BLaER1 (cell line): ENCODE measurements at regions not wholly inside any gene's neighbourhood (a gene's known extent, or its start where the extent isn't known, plus 50 kb on each side); places are given as distances from the start of the nearest gene placed in this dataset.

Source experiments
- H3K27ac ChIP-seq: shearing (Covaris generic); formaldehyde crosslinking; 2 replicates; pipeline ENCODE4 v1.8.1; 2022
- H3K27me3 ChIP-seq: shearing (Covaris generic); formaldehyde crosslinking; 2 replicates; pipeline ENCODE4 v1.8.1; 2022
- H3K36me3 ChIP-seq: shearing (Covaris generic); formaldehyde crosslinking; 2 replicates; pipeline ENCODE4 v1.8.1; 2022
- H3K4me1 ChIP-seq: shearing (Covaris generic); formaldehyde crosslinking; 2 replicates; pipeline ENCODE4 v1.8.1; 2022
- H3K4me2 ChIP-seq: shearing (Covaris generic); formaldehyde crosslinking; 2 replicates; pipeline ENCODE4 v1.8.1; 2022
- H3K4me3 ChIP-seq: shearing (Covaris generic); formaldehyde crosslinking; 2 replicates; pipeline ENCODE4 v1.8.1; 2022
- H3K9ac ChIP-seq: shearing (Covaris generic); formaldehyde crosslinking; 2 replicates; pipeline ENCODE4 v1.8.1; 2022
- H3K9me3 ChIP-seq: shearing (Covaris generic); formaldehyde crosslinking; 2 replicates; pipeline ENCODE4 v1.8.1; 2022
- H4K20me1 ChIP-seq: shearing (Covaris generic); formaldehyde crosslinking; 2 replicates; pipeline ENCODE4 v1.8.1; 2022
- Cebpa-rat ChIP-seq: shearing (Covaris generic); IDR thresholded peaks from 2 replicates; pipeline ENCODE4 v1.8.1; 2022

DNA sequence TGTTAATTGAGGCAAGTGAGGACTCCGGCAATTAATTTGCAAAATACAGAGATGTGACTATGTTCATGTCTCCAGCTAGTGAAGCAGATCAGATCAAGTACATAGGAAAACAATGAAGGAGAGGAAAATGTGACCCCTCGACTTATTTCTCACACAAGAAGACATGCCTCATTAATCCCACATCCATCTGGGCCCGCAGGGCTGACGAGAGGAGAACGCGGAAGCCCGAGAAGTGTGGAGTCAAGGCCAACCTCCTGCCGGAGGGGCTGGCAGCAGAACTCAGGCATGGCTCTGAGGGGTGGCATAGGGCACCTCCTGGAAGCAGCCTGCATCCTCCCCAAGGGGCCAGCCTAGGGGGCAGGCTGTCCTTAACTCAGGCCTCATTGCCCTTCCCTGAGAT is 54.4 kb downstream of the ZNF503 start:
- peaks cover 14% of the 10 kb centered on the region for H3K9me3 ChIP-seq
- no peak overlapping the region for H3K9ac ChIP-seq
- peaks cover 10% of the 10 kb centered on the region for H3K4me1 ChIP-seq
- no peaks in the 10 kb centered on the region for H3K27me3 ChIP-seq
- no peaks in the 10 kb centered on the region for H3K36me3 ChIP-seq
- no peaks in the 10 kb centered on the region for H4K20me1 ChIP-seq
- H3K4me3 ChIP-seq: no peak overlapping the region
- no peak overlapping the region for H3K27ac ChIP-seq
- no peak for TF ChIP-seq Cebpa-rat
- H3K4me2 ChIP-seq: no peak overlapping the region

DNA sequence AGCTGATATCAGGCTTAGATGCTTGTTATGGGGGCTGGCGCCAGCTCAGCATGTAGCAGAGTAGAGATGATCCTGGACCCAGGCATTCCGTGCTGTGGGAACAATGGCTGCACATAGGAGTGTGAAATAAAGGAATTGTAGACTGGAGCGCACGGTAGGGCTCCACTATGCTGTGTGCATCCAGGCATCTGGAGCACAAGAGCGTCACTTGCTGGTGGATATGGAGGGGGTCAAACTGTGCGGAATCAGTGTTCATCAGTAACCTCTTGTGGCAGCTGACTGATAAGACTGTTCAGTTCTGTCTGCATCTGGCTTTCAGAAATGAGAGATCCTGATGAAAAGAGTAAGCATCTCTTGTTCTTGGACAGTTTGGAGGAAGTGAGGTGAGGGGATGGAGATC is 55.8 kb downstream of the ZNF503 start:
- Histone ChIP-seq H3K9me3 (peaks cover 14% of the 10 kb centered on the region), H3K36me3 (no peaks in the 10 kb centered on the region), H3K4me3 (no peak overlapping the region)

DNA sequence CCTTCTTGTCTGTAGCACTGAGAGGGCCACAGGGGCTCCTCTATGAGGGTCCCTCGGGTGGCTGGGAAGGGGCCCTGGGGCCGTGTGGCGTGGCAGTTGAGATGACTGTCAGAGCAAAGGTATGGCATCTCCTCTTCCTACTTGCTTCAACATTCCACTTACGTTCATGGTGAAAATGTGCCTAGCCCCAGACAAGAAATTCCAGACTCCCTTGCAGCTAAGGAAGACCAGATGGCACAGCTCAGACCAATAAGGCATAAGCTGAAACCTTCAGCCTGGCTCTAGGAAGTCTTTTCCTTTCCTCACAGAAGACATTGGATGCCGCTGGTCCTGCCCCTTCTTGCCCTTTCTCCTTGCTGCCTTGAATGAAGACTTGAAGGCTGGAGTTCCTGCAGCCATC is 57.4 kb downstream of the ZNF503 start:
- no peaks in the 10 kb centered on the region for H4K20me1 ChIP-seq
- no peaks in the 10 kb centered on the region for H3K36me3 ChIP-seq
- TF ChIP-seq Cebpa-rat: no peak
- H3K9me3 ChIP-seq: peaks cover 14% of the 10 kb centered on the region
- no peaks in the 10 kb centered on the region for H3K27me3 ChIP-seq
- no peak overlapping the region for H3K4me2 ChIP-seq
- no peak overlapping the region for H3K27ac ChIP-seq
- no peak overlapping the region for H3K9ac ChIP-seq
- peaks cover 10% of the 10 kb centered on the region for H3K4me1 ChIP-seq
- H3K4me3 ChIP-seq: no peak overlapping the region

More for the DNA sequence above, 55.8 kb downstream of the ZNF503 start:
- H3K9ac ChIP-seq: no peak overlapping the region
- peaks cover 10% of the 10 kb centered on the region for H3K4me1 ChIP-seq
- H3K27ac ChIP-seq: no peak overlapping the region
- H3K4me2 ChIP-seq: no peak overlapping the region
- no peaks in the 10 kb centered on the region for H3K27me3 ChIP-seq
- H4K20me1 ChIP-seq: no peaks in the 10 kb centered on the region
- TF ChIP-seq Cebpa-rat: no peak

DNA sequence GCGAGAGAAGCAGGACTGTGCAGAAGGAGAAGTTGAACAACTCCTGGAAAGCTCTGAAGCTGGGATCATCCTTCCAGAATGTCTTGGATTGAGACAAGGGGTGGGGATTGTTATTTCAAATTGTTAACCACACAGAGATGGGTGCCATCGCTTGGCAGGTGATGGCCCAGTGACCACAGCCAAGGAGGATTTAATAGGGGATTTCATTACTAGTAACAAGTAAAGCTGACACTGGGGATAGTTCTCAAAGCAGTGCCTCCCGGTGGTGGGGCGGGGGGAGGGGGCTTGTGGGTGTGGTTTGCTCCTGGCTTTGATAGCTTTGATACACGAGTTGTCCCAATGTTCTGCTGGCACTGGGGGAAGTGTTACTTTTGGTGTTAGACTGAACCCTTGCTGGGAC is 59.2 kb downstream of the ZNF503 start:
- Histone ChIP-seq H3K4me3 (no peak overlapping the region), H3K9me3 (peaks cover 14% of the 10 kb centered on the region), H3K4me2 (no peak overlapping the region), H3K36me3 (no peaks in the 10 kb centered on the region), H3K27me3 (no peaks in the 10 kb centered on the region), H3K4me1 (peaks cover 10% of the 10 kb centered on the region), H4K20me1 (no peaks in the 10 kb centered on the region), H3K9ac (no peak overlapping the region), H3K27ac (no peak overlapping the region)
- no peak for TF ChIP-seq Cebpa-rat

DNA sequence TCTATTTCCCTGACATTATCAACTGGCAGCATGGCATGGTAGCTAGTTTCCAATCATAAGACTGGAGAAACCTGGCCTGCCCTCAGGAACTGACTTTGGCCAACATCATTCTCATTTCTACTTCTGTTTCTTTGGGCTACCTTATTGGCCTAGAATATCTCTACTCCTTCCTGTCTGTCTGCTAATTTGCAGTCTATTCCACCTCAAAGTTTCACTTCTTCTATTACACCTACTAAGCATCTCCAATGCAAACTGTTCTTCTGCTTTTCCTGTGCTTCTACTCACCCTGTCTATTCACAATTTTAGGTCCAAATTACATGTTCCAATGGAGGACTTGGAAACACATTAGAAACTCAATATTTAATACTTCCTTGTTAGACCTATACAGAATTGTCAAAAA is 65.6 kb downstream of the ZNF503 start:
- H4K20me1 ChIP-seq: no peaks in the 10 kb centered on the region
- no peak overlapping the region for H3K4me2 ChIP-seq
- no peak overlapping the region for H3K4me3 ChIP-seq
- H3K27me3 ChIP-seq: no peaks in the 10 kb centered on the region
- H3K9ac ChIP-seq: no peak overlapping the region
- TF ChIP-seq Cebpa-rat: no peak
- no peaks in the 10 kb centered on the region for H3K36me3 ChIP-seq
- H3K4me1 ChIP-seq: 0 out of 2 replicates have a peak, but pooled peaks cover 4% of the 10 kb centered on the region
- H3K27ac ChIP-seq: no peak overlapping the region
- H3K9me3 ChIP-seq: no peaks in the 10 kb centered on the region; the same call in 1 of the 2 replicates

DNA sequence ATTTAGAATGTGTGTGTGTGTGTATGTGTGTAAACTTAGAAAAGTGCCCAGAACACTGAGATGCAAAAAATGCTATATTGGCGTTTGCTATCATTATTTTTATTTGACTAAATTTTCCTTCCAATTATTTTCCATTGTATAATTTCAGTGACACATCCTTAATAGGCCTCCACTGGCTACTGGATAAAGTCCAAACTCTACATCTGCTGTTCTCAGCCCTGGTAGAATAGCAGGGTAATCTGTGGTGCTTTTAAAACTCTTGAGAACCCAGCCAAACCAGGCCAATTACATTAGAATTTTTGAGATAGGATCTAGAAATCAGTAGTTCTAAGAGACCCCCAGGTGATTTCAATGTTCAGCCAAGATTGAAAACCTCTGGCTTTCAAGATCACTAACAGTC is 66.4 kb downstream of the ZNF503 start:
- Histone ChIP-seq H3K27ac (no peak overlapping the region), H3K4me3 (no peak overlapping the region), H3K9me3 (no peaks in the 10 kb centered on the region; the same call in 1 of the 2 replicates), H3K36me3 (no peaks in the 10 kb centered on the region), H4K20me1 (no peaks in the 10 kb centered on the region), H3K4me1 (0 out of 2 replicates have a peak, but pooled peaks cover 4% of the 10 kb centered on the region), H3K9ac (no peak overlapping the region), H3K27me3 (no peaks in the 10 kb centered on the region), H3K4me2 (no peak overlapping the region)
- TF ChIP-seq Cebpa-rat: no peak

DNA sequence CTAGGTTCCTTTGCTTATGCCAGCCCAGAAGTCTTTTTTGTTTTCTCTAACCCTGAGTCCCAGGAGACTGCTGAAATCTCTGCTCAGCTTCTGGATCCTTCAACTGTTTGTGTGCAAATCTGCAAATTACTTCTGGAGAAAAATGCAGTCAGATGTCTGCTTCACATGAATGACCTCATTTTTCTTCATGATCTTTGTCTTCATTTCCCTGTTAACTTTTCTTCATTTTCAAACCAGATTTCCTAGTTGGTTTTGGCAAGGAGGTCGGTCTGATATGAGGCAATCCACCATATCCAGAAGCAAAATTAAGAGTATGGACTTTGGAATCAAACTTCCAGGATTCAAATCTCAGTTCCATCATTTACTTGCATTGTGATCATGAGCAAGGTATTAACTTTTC is 66.8 kb downstream of the ZNF503 start:
- H3K27me3 ChIP-seq: no peaks in the 10 kb centered on the region
- H3K9ac ChIP-seq: no peak overlapping the region
- no peak overlapping the region for H3K4me3 ChIP-seq
- no peak overlapping the region for H3K4me2 ChIP-seq
- no peak overlapping the region for H3K27ac ChIP-seq
- 0 out of 2 replicates have a peak, but pooled peaks cover 4% of the 10 kb centered on the region for H3K4me1 ChIP-seq
- no peaks in the 10 kb centered on the region for H3K36me3 ChIP-seq
- no peaks in the 10 kb centered on the region for H4K20me1 ChIP-seq
- no peak for TF ChIP-seq Cebpa-rat
- H3K9me3 ChIP-seq: no peaks in the 10 kb centered on the region; the same call in 1 of the 2 replicates

DNA sequence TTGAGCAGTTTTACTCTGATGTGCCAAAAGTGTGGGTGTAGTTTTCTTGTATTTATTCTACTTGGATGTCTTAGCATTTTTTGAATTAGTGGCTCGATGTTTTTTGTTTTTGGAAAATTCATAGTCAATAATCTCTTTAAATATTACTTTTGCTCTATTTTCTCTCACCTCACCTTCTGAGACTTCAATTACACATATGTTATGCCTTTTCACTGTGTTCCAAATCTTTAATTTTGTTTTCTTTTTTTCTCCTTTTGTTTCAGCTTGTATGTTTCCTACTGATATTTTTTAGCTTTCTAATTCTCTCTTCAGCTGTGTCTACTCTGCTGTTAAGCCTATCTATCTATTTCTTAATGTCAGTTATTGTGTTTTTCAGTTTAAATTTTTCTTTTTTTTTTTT is 69.5 kb downstream of the ZNF503 start:
- H3K27ac ChIP-seq: no peak overlapping the region
- H3K36me3 ChIP-seq: no peaks in the 10 kb centered on the region
- no peak overlapping the region for H3K4me3 ChIP-seq
- H3K9me3 ChIP-seq: no peaks in the 10 kb centered on the region; the same call in 1 of the 2 replicates
- no peak overlapping the region for H3K4me2 ChIP-seq
- H4K20me1 ChIP-seq: no peaks in the 10 kb centered on the region
- TF ChIP-seq Cebpa-rat: no peak
- H3K9ac ChIP-seq: no peak overlapping the region
- H3K4me1 ChIP-seq: 0 out of 2 replicates have a peak, but pooled peaks cover 4% of the 10 kb centered on the region
- H3K27me3 ChIP-seq: no peaks in the 10 kb centered on the region

DNA sequence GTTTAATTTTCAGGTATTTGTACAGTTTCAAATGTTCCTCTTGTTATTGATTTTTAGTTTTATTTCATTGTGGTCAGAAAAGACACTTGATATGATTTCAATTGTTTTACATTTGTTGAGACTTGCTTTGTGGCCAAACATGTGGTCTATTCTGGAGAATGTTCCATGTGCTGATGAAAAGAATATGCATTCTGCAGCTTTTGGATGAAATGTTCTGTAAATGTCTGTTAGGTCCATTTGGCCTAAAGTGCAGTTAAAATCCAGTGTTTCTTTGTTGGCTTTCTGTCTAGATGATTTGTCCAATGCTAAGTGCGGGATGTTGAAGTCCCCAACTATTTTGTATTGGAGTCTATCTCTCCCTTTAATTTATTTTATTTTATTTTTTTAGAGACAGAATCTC is 70.5 kb downstream of the ZNF503 start:
- H3K27me3 ChIP-seq: no peaks in the 10 kb centered on the region
- no peak overlapping the region for H3K4me3 ChIP-seq
- H3K9ac ChIP-seq: no peak overlapping the region
- H3K4me2 ChIP-seq: no peak overlapping the region
- H3K36me3 ChIP-seq: no peaks in the 10 kb centered on the region
- H3K4me1 ChIP-seq: 0 out of 2 replicates have a peak, but pooled peaks cover 4% of the 10 kb centered on the region
- H4K20me1 ChIP-seq: no peaks in the 10 kb centered on the region
- no peak for TF ChIP-seq Cebpa-rat
- H3K9me3 ChIP-seq: no peaks in the 10 kb centered on the region; the same call in 1 of the 2 replicates
- no peak overlapping the region for H3K27ac ChIP-seq

DNA sequence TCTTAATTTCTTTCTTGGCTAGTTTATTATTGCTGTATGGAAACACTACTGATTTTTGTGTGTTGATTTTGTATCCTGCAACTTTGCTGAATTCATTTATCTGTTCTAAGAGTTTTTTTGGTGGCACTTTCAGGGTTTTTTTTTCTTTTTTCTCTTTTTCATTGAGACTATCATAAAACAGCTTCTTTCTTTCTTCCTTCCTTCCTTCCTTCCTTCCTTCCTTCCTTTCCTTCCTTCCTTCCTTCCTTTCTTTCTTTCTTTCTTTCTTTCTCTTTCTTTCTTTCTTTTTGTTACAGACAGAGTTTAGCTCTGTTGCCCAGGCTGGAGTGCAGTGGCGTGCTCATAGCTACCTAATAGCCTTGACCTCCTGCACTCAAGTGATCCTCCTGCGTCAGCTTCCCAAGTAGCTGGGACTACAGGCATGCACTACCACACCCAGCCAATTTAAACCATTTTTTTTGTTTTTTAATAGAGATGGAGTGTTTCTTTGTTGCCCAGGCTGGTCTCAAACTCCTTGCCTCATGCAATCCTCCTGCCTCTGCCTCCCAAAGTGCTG is 72.3 kb downstream of the ZNF503 start:
- H3K36me3 ChIP-seq: no peaks in the 10 kb centered on the region
- H3K9ac ChIP-seq: no peak overlapping the region
- TF ChIP-seq Cebpa-rat: no peak
- H3K4me2 ChIP-seq: no peak overlapping the region
- H3K4me3 ChIP-seq: no peak overlapping the region
- H3K9me3 ChIP-seq: no peaks in the 10 kb centered on the region; the same call in 1 of the 2 replicates
- no peak overlapping the region for H3K27ac ChIP-seq
- H4K20me1 ChIP-seq: no peaks in the 10 kb centered on the region
- H3K4me1 ChIP-seq: no peaks in the 10 kb centered on the region
- H3K27me3 ChIP-seq: no peaks in the 10 kb centered on the region

DNA sequence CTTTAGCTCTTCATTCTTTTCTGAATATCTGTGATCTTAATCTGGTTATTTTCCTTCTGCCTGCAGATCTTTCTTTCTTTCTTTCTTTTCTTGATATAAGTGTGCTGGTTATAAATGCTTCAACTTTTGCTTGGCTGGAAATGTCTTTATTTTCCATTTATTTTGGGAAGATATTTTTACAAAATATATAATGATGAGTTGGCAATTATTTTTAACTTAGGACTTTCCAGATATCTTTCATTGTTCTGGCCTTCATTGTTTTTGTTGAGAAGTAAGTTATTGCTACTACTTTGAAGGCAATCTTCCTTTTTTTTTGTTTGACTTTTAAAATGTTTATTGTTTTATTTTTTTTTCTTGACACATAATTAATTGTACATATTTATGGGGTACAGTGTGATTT is 75.3 kb downstream of the ZNF503 start:
- H3K27me3 ChIP-seq: no peaks in the 10 kb centered on the region
- H4K20me1 ChIP-seq: no peaks in the 10 kb centered on the region
- no peak overlapping the region for H3K9ac ChIP-seq
- H3K4me2 ChIP-seq: no peak overlapping the region
- no peak overlapping the region for H3K4me3 ChIP-seq
- H3K27ac ChIP-seq: no peak overlapping the region
- no peaks in the 10 kb centered on the region for H3K4me1 ChIP-seq
- TF ChIP-seq Cebpa-rat: no peak
- H3K9me3 ChIP-seq: peaks cover 3% of the 10 kb centered on the region
- H3K36me3 ChIP-seq: no peaks in the 10 kb centered on the region
